ENCODE measurements at regions not wholly inside any gene's neighbourhood (a gene's known extent, or its start where the extent isn't known, plus 50 kb on each side); places are given as distances from the start of the nearest gene placed in this dataset.
"Not testable (repeated sequence)": the region's sequence is repeated elsewhere in the genome, so short reads cannot be mapped to it uniquely, and the experiment has no call there.

- DNase-seq, result no peak
Measured at GRCh38 chr16:13471036-13471435, 448.9 kb upstream of the ERCC4 start.

- peak in 1 of 2 experiments; percentile 33 for DNase-seq
Measured at GRCh38 chr16:13478991-13479390, 441.0 kb upstream of the ERCC4 start.

- DNase-seq, result no peak
Measured at GRCh38 chr16:13479549-13479948, 440.4 kb upstream of the ERCC4 start.

GRCh38 chr16:13480801-13481200 is 439.2 kb upstream of the ERCC4 start:
- no peak for DNase-seq

- DNase-seq, result no peak
Measured at GRCh38 chr16:13483121-13483520, 436.8 kb upstream of the ERCC4 start.

GRCh38 chr16:13489416-13489815 is 430.5 kb upstream of the ERCC4 start:
- DNase-seq, result not testable (repeated sequence)

- no peak for DNase-seq
Measured at GRCh38 chr16:13492046-13492445, 427.9 kb upstream of the ERCC4 start.

- no peak for DNase-seq
Measured at GRCh38 chr16:13503960-13504635, 415.9 kb upstream of the ERCC4 start.

GRCh38 chr16:13507530-13507929 is 412.4 kb upstream of the ERCC4 start:
- no peak for DNase-seq

GRCh38 chr16:13510425-13511151 is 409.4 kb upstream of the ERCC4 start:
- no peak for DNase-seq

GRCh38 chr16:13517841-13518240 is 402.1 kb upstream of the ERCC4 start:
- peak; percentile 39 to 51 for DNase-seq

GRCh38 chr16:13519871-13520270 is 400.1 kb upstream of the ERCC4 start:
- no peak for DNase-seq

- DNase-seq, result no peak
Measured at GRCh38 chr16:13521356-13521755, 398.6 kb upstream of the ERCC4 start.

GRCh38 chr16:13527332-13527731 is 392.6 kb upstream of the ERCC4 start:
- no peak for DNase-seq

GRCh38 chr16:13528691-13529090 is 391.3 kb upstream of the ERCC4 start:
- DNase-seq, result no peak

- DNase-seq, result no peak
Measured at GRCh38 chr16:13529193-13529982, 390.6 kb upstream of the ERCC4 start.

- DNase-seq, result no peak
Measured at GRCh38 chr16:13540771-13541170, 379.2 kb upstream of the ERCC4 start.

GRCh38 chr16:13542284-13542683 is 377.7 kb upstream of the ERCC4 start:
- no peak for DNase-seq

GRCh38 chr16:13543850-13544249 is 376.1 kb upstream of the ERCC4 start:
- no peak for DNase-seq

- peak; percentile 11 to 54 for DNase-seq
Measured at GRCh38 chr16:13545271-13545670, 374.7 kb upstream of the ERCC4 start.

- no peak for DNase-seq
Measured at GRCh38 chr16:13550254-13550653, 369.7 kb upstream of the ERCC4 start.

- DNase-seq, result no peak
Measured at GRCh38 chr16:13552062-13552959, 367.6 kb upstream of the ERCC4 start.

GRCh38 chr16:13552960-13553257 is 367.0 kb upstream of the ERCC4 start:
- no peak for DNase-seq
